ENCODE measurements at regions not wholly inside any gene's neighbourhood (a gene's known extent, or its start where the extent isn't known, plus 50 kb on each side); places are given as distances from the start of the nearest gene placed in this dataset.

- Histone ChIP-seq H3K27ac (ENCODE audit: low read depth, low read length) (no peak overlapping the region), H3K4me1 (ENCODE audit: insufficient read depth, low read length) (peaks cover 25% of the 10 kb centered on the region), H3K36me3 (ENCODE audit: insufficient read depth, low read length) (no peaks in the 10 kb centered on the region), H3K9ac (ENCODE audit: low read length) (no peak overlapping the region), H3K4me3 (ENCODE audit: insufficient read depth, low read depth, low read length) (no peak overlapping the region), H3K79me2 (ENCODE audit: insufficient read depth, low read length) (no peaks in the 10 kb centered on the region), H3K27me3 (ENCODE audit: insufficient read depth, low read length) (no peaks in the 10 kb centered on the region), H4K20me1 (ENCODE audit: insufficient read depth, low read length) (no peaks in the 10 kb centered on the region), H3K9me3 (ENCODE audit: insufficient read depth, low read depth, low read length) (no peaks in the 10 kb centered on the region), H3K4me2 (ENCODE audit: low read length) (no peak overlapping the region), H2AFZ (ENCODE audit: low read depth, low read length) (no peak overlapping the region)
- Mint-ChIP-seq H3K27me3 (ENCODE audit: low read depth, unreplicated experiment) (peaks cover 19% of the 10 kb centered on the region), H3K9me3 (ENCODE audit: unreplicated experiment) (peaks cover 4% of the 10 kb centered on the region), H3K36me3 (ENCODE audit: low read depth, unreplicated experiment) (no peaks in the 10 kb centered on the region), H3K4me3 (ENCODE audit: unreplicated experiment) (no peak overlapping the region), H3K27ac (ENCODE audit: unreplicated experiment) (peak overlapping the region; percentile 45), H3K4me1 (ENCODE audit: low read depth, unreplicated experiment) (peaks cover 25% of the 10 kb centered on the region)
- no peak for TF ChIP-seq EZH2 (IDR thresholded peaks at IDR 0.05; ENCODE audit: insufficient read depth, low read length)
- TF ChIP-seq CTCF (IDR thresholded peaks at IDR 0.05; ENCODE audit: insufficient read depth, low read depth, low read length): no peak
- FAIRE-seq (no peak), DNase-seq (ENCODE audit: low read depth) (peak; percentile 54)
These were observed 215.6 kb upstream of the CDH5 start for GRCh38 chr16:66150698-66151482.

GRCh38 chr16:66147291-66147690, 219.2 kb upstream of the CDH5 start:
- Mint-ChIP-seq H3K9me3 (ENCODE audit: unreplicated experiment) (peaks cover 4% of the 10 kb centered on the region), H3K36me3 (ENCODE audit: low read depth, unreplicated experiment) (no peaks in the 10 kb centered on the region), H3K27me3 (ENCODE audit: low read depth, unreplicated experiment) (peaks cover 37% of the 10 kb centered on the region), H3K27ac (ENCODE audit: unreplicated experiment) (no peak overlapping the region), H3K4me3 (ENCODE audit: unreplicated experiment) (no peak overlapping the region), H3K4me1 (ENCODE audit: low read depth, unreplicated experiment) (peaks cover 7% of the 10 kb centered on the region)
- Histone ChIP-seq H3K79me2 (ENCODE audit: insufficient read depth, low read length) (no peaks in the 10 kb centered on the region), H3K4me1 (ENCODE audit: insufficient read depth, low read length) (peaks cover 8% of the 10 kb centered on the region), H3K9me3 (ENCODE audit: insufficient read depth, low read depth, low read length) (no peaks in the 10 kb centered on the region), H2AFZ (ENCODE audit: low read depth, low read length) (no peak overlapping the region), H3K27me3 (ENCODE audit: insufficient read depth, low read length) (peaks cover 2% of the 10 kb centered on the region), H3K4me3 (ENCODE audit: insufficient read depth, low read depth, low read length) (no peak overlapping the region), H3K9ac (ENCODE audit: low read length) (no peak overlapping the region), H3K27ac (ENCODE audit: low read depth, low read length) (no peak overlapping the region), H3K4me2 (ENCODE audit: low read length) (no peak overlapping the region), H3K36me3 (ENCODE audit: insufficient read depth, low read length) (no peaks in the 10 kb centered on the region), H4K20me1 (ENCODE audit: insufficient read depth, low read length) (no peaks in the 10 kb centered on the region)
- DNase-seq (ENCODE audit: low read depth): no peak
- no peak for FAIRE-seq
- TF ChIP-seq CTCF (IDR thresholded peaks at IDR 0.05; ENCODE audit: insufficient read depth, low read depth, low read length) (no peak), EZH2 (IDR thresholded peaks at IDR 0.05; ENCODE audit: insufficient read depth, low read length) (no peak)

GRCh38 chr16:66146798-66147197, 219.7 kb upstream of the CDH5 start:
- Histone ChIP-seq H3K27me3 (ENCODE audit: insufficient read depth, low read length) (peaks cover 2% of the 10 kb centered on the region), H3K9ac (ENCODE audit: low read length) (no peak overlapping the region), H3K4me3 (ENCODE audit: insufficient read depth, low read depth, low read length) (no peak overlapping the region), H4K20me1 (ENCODE audit: insufficient read depth, low read length) (no peaks in the 10 kb centered on the region), H3K79me2 (ENCODE audit: insufficient read depth, low read length) (no peaks in the 10 kb centered on the region), H3K36me3 (ENCODE audit: insufficient read depth, low read length) (no peaks in the 10 kb centered on the region), H3K4me1 (ENCODE audit: insufficient read depth, low read length) (peaks cover 5% of the 10 kb centered on the region), H3K4me2 (ENCODE audit: low read length) (no peak overlapping the region), H3K27ac (ENCODE audit: low read depth, low read length) (no peak overlapping the region), H2AFZ (ENCODE audit: low read depth, low read length) (no peak overlapping the region), H3K9me3 (ENCODE audit: insufficient read depth, low read depth, low read length) (no peaks in the 10 kb centered on the region)
- no peak overlapping the region for H3K4me3 Mint-ChIP-seq (ENCODE audit: unreplicated experiment)
- TF ChIP-seq EZH2 (IDR thresholded peaks at IDR 0.05; ENCODE audit: insufficient read depth, low read length) (no peak), CTCF (IDR thresholded peaks at IDR 0.05; ENCODE audit: insufficient read depth, low read depth, low read length) (no peak)
- H3K9me3 Mint-ChIP-seq (ENCODE audit: unreplicated experiment): peaks cover 4% of the 10 kb centered on the region
- FAIRE-seq: no peak
- H3K27me3 Mint-ChIP-seq (ENCODE audit: low read depth, unreplicated experiment): peaks cover 40% of the 10 kb centered on the region
- no peak overlapping the region for H3K27ac Mint-ChIP-seq (ENCODE audit: unreplicated experiment)
- no peaks in the 10 kb centered on the region for H3K36me3 Mint-ChIP-seq (ENCODE audit: low read depth, unreplicated experiment)
- no peak for DNase-seq (ENCODE audit: low read depth)
- peaks cover 7% of the 10 kb centered on the region for H3K4me1 Mint-ChIP-seq (ENCODE audit: low read depth, unreplicated experiment)
